Fibroblast of skin of abdomen (primary cell): ENCODE measurements at regions not wholly inside any gene's neighbourhood (a gene's known extent, or its start where the extent isn't known, plus 50 kb on each side); places are given as distances from the start of the nearest gene placed in this dataset.
A peak's percentile ranks its signal among the peaks of the same experiment; 100 is the strongest.

Source experiments
- DNase-seq: peaks from one replicate; pipeline ENCODE4 v3.0.0-alpha.2; 2013

GRCh38 chr7:46033592-46033991, 112.5 kb upstream of the IGFBP3 start:
- DNase-seq: no peak

DNA sequence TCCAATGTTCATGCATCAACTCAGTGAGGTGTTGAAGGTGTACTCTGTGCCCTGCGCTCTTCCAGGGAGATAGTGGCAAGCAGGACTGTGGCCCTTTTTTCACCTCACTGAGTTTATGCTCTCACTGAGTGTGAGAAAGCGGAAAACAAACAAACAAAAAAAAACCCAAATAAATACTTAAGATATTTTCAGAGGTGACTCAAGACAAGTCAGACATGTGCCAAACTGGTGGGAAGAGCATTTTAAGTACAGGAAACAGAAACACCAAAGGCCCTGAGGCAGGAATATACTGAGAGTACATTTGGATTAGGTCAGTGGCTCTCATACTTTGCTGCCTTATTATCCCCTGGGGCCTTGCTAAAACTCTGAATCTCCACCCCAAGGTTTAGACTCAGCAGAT, 111.9 kb upstream of the IGFBP3 start:
- no peak for DNase-seq

DNA sequence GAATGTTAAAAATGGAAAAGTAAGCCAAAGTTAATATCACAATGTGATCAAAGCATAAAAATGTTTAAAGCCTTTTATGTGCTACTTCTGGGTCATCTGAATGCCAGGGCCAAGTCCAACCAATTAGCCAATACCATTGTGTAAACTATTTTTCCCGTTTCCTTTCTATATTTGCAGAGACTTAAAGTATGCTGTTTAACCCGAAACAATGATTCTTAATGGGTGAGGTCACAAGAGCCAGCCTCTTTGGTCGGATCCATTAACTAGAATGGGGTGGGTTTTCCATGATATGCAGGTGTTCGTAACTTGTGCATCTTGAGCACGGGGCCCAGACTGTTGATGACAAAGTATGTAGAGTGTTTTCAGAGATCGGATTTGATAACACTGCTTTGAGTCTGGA, 111.3 kb upstream of the IGFBP3 start:
- no peak for DNase-seq

- no peak for DNase-seq
These were observed 108.1 kb upstream of the IGFBP3 start for GRCh38 chr7:46029111-46029704.

GRCh38 chr7:46028246-46028645, 107.2 kb upstream of the IGFBP3 start:
- no peak for DNase-seq

DNA sequence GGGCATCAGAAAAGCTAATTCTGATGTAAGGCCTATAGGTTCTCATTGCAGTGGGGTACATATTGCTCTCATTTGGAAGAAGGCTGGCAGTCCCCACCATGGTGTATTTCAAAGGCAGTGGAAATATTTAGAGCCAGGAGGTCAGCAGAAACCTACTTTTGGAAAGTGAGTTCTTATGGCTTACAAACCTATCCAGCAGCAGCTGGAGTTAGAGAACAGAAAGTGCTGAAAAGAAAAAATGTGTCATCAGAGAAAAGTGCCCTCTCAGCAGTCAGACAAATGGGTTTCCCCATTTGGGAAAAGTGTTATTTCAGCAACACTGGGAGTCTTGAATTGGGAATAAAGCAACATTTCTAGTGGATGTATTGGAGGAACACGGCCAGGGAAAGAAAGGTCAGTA, 105.7 kb upstream of the IGFBP3 start:
- no peak for DNase-seq

GRCh38 chr7:46024263-46024916, 103.3 kb upstream of the IGFBP3 start:
- DNase-seq: no peak

- DNase-seq: no peak
These were observed 101.3 kb upstream of the IGFBP3 start for GRCh38 chr7:46022397-46022796.

- DNase-seq: peak; percentile 75
These were observed 94.2 kb upstream of the IGFBP3 start for GRCh38 chr7:46015107-46015868.

GRCh38 chr7:46011501-46011900, 90.4 kb upstream of the IGFBP3 start:
- no peak for DNase-seq

DNA sequence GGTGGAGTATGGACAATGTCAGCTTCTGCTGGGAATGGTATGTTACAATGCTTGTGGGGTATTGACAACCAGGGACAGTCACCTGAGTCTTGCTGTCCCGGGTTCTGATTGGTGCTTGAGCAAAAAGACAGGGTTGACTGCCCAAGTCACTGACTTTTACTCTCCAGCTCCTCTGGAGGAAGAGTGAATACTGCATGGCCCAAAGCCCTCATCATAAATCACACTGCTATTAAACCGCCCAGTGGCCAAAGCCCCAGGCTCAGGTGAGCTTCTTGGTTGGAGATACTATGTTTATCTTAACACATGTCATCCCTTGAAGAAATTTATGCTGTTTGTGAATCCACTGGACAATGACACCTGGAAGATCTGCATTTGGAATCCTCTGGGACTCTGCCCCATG, 90.0 kb upstream of the IGFBP3 start:
- DNase-seq: no peak

DNA sequence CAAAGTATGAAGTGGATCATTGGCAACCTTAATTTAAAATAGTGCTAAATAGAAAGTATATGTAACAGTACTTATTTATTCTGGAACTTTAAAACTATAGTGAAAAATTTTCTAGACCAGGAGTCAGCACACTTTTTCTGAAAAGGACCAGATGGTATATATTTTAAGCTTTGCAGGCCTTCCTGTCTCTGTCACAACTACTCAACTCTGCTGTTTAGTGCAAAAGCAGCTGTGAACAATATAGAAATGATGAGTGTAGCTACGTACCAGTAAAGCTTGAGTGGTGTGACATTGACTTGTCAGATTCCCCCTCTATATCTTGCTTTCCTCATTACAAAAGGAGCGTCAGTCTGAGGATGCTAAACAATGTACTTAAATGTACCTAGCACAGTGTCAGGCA, 88.1 kb upstream of the IGFBP3 start:
- no peak for DNase-seq

DNA sequence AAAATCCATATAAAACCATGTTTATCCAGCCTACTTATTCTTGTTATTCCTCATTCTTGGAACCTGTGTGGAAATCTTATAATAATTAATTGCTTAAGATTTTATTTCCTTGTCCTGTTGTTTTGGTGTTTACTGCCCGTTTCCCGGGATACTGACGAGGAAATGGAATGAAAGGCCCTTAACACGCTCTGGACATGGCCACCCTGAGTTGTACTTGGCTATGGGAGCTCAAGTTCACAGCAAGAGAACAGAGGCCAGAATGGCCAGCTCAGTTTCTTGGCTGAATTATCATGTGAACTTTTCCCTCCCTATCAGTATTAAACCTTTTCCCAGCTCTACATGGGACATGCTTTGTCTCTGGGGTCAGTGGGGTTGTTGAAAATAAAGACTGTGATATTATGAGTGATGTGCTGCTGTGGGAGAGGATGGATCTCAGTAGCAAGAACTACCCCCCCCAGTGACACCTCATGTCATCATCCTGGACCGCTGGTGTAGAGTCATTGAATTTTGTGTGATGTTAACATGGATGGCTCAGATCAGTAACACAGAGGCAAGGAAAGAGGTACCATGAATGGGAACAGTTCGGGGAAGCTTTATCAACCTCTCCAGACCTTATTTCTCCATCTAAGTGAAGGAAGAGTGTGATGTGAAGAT, 87.0 kb upstream of the IGFBP3 start:
- no peak for DNase-seq

DNA sequence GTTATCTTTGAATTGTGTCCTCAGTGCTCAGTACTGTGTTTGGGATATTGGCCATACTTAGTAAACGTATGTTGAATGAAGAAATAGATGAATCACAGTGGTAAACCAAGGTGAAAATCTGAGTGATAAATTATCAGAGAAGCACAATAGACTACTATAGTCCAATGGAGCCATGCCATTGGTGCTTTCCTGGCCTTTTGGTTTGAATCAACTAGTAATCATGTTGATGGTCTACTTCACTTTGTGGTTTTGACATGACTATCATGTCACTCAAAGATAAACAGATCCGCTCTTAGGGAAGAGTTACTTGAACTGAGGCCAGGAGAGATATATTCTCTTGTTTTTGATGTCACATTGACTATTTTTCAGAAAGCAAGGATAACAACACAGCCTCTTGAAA, 86.1 kb upstream of the IGFBP3 start:
- DNase-seq: no peak

DNA sequence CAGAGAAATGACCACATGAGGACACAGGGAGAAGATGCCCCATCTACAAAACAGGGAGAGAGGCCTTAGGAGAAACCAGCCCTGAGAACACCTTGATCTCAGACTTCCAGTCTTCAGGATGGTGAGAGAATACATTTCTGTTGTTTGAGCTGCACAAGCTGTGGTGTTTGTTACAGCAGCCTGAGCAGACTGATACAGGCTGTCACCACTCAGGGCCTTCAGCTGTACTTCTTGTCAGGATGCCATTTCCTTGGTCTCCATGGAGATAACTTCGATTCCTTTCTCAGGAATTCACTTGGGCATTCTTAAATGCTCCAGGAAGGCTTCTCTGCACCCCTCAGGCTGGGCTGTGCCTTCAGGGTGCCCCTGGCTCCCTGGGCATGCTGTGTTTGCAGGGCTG, 85.7 kb upstream of the IGFBP3 start:
- DNase-seq: no peak

- no peak for DNase-seq
These were observed 85.1 kb upstream of the IGFBP3 start for GRCh38 chr7:46006212-46006611.

GRCh38 chr7:46004965-46005364, 83.9 kb upstream of the IGFBP3 start:
- no peak for DNase-seq

DNA sequence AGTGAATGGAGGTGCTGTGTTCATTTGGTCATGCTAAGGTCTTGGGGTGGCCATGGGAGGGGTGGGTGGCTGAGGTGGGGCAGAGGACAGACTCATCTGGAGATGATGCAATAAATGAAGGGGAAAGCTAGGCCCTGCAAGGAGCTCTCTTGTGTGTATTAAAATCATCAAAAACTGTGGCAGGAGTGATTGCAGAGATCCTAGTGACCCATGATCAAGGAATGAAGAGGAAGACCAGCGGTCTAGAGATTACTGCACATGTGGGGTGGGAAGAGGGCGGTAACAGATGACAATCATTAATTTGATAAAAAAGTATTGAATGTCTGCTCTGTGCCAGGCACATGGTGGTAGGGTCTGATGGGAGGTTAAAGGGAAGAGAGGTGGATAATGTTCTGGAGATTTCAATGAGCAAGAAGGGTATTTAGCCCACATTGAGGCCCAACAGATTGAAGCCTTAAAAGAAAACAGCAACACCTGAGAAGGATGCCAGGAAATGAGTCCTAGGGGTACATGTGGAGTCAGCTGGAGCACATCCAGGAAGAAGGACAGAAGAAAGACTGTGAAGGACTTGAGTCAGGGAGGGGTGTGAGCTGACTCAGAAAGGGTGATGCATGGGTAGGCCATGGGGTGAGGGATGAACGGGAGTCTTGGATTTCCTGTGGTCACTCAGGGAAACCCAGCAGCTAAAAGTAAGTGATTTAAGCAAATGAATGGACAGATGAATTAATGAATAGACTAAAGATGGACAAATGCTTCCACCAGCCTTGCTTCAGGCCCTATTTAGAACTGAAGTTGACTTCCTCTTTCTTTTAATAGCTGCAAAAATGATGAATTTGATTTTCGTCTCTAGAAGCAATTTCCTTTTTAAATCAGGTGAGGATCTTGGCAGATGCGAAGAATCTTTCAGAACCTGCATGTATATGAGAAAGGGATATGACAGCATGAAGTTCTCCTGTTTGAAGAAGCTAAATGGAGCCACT, 83.1 kb upstream of the IGFBP3 start:
- DNase-seq: peak; percentile 75

GRCh38 chr7:46003161-46003560, 82.1 kb upstream of the IGFBP3 start:
- DNase-seq: no peak

GRCh38 chr7:46000513-46000912, 79.4 kb upstream of the IGFBP3 start:
- DNase-seq: no peak

- no peak for DNase-seq
These were observed 78.5 kb upstream of the IGFBP3 start for GRCh38 chr7:45999541-45999940.

DNA sequence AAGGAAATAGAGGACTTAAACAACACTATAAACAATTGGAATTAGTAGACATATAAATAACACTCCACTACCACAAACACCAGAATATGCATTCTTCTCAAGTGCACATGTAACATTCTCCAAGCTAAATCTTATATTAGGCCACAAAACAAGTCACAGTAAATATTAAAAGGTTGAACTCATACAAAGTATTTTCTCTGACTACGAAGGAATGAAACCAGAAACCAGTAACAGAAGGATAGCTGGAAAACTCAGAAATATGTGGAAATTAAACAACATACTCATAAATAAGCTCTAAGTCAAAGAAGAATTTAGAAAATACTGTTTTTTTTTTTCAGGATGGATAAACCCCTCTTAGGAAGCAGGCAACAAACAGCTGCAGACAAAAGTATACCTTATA, 77.4 kb upstream of the IGFBP3 start:
- DNase-seq: no peak
